Posterior vena cava (tissue), 2 donors: ENCODE measurements at regions not wholly inside any gene's neighbourhood (a gene's known extent, or its start where the extent isn't known, plus 50 kb on each side); places are given as distances from the start of the nearest gene placed in this dataset.

Experiments
- DNase-seq: peaks from one replicate; pipeline ENCODE4 v3.0.0-alpha.2; 2020; ENCODE audit warnings: low spot score
- intact Hi-C, 2 donors: fragments of 100-400 bp; cut with DNase I; formaldehyde crosslinking; loops; one replicate each; pipeline versions ENCODE4 v1.14.1 to v1.14.2; 2022 to 2023
- donor health status: DM: yes; HTN: yes; CAD: no.
- donor health status: DM: yes; HTN: yes; CAD: no.

GRCh38 chr4:166323250-166323649 lies 450.2 kb downstream of the TLL1 start:
- DNase-seq, result no peak
- intact Hi-C loops, result no loop called here

- intact Hi-C loops, result no loop called here
Observed at GRCh38 chr4:166324321-166324720, 451.3 kb downstream of the TLL1 start.

GRCh38 chr4:166335256-166335938 lies 462.4 kb downstream of the TLL1 start:
- intact Hi-C loops, result no loop called here

More at GRCh38 chr4:166324321-166324720, 451.3 kb downstream of the TLL1 start:
- DNase-seq, result no peak

GRCh38 chr4:166341992-166342391 lies 469.0 kb downstream of the TLL1 start:
- intact Hi-C loops, result no loop called here
- no peak for DNase-seq

More at GRCh38 chr4:166335256-166335938, 462.4 kb downstream of the TLL1 start:
- DNase-seq, result no peak

- intact Hi-C loops, result no loop called here
- DNase-seq, result no peak
Observed at GRCh38 chr4:166363198-166363597, 490.2 kb downstream of the TLL1 start.

- intact Hi-C loops, result no loop called here
- DNase-seq, result no peak
Observed at GRCh38 chr4:166366012-166366411, 493.0 kb downstream of the TLL1 start.

- intact Hi-C loops, result no loop called here
- no peak for DNase-seq
Observed at GRCh38 chr4:166377578-166377977, 504.5 kb downstream of the TLL1 start.

GRCh38 chr4:166386491-166387360 lies 513.7 kb downstream of the TLL1 start:
- DNase-seq, result no peak
- intact Hi-C loops, result no loop called here

GRCh38 chr4:166391501-166391900 lies 518.5 kb downstream of the TLL1 start:
- intact Hi-C loops, result no loop called here
- DNase-seq, result no peak

GRCh38 chr4:166399021-166399420 lies 526.0 kb downstream of the TLL1 start:
- intact Hi-C loops, result no loop called here
- DNase-seq, result no peak

GRCh38 chr4:166400270-166400894 lies 527.3 kb downstream of the TLL1 start:
- intact Hi-C loops, result no loop called here
- no peak for DNase-seq

- DNase-seq, result no peak
- intact Hi-C loops, result no loop called here
Observed at GRCh38 chr4:166413356-166413755, 540.3 kb downstream of the TLL1 start.

- intact Hi-C loops, result no loop called here
- no peak for DNase-seq
Observed at GRCh38 chr4:166414431-166414830, 541.4 kb downstream of the TLL1 start.

- intact Hi-C loops, result no loop called here
- peak; percentile 66 for DNase-seq
Observed at GRCh38 chr4:166415749-166416148, 542.7 kb downstream of the TLL1 start.

- intact Hi-C loops, result no loop called here
- peak; percentile 75 for DNase-seq
Observed at GRCh38 chr4:166421556-166422156, 548.6 kb downstream of the TLL1 start.

GRCh38 chr4:166422475-166422874 lies 549.4 kb downstream of the TLL1 start:
- intact Hi-C loops, result no loop called here
- DNase-seq, result no peak

GRCh38 chr4:166426300-166426863 lies 553.3 kb downstream of the TLL1 start:
- DNase-seq, result no peak
- intact Hi-C loops, result no loop called here

- intact Hi-C loops, result no loop called here
- DNase-seq, result no peak
Observed at GRCh38 chr4:166432125-166432524, 559.1 kb downstream of the TLL1 start.

GRCh38 chr4:166432842-166433241 lies 559.8 kb downstream of the TLL1 start:
- intact Hi-C loops, result no loop called here
- DNase-seq, result no peak

GRCh38 chr4:166435449-166435848 lies 562.4 kb downstream of the TLL1 start:
- intact Hi-C loops, result no loop called here
- no peak for DNase-seq
